ENCODE measurements at regions not wholly inside any gene's neighbourhood (a gene's known extent, or its start where the extent isn't known, plus 50 kb on each side); places are given as distances from the start of the nearest gene placed in this dataset.

DNA sequence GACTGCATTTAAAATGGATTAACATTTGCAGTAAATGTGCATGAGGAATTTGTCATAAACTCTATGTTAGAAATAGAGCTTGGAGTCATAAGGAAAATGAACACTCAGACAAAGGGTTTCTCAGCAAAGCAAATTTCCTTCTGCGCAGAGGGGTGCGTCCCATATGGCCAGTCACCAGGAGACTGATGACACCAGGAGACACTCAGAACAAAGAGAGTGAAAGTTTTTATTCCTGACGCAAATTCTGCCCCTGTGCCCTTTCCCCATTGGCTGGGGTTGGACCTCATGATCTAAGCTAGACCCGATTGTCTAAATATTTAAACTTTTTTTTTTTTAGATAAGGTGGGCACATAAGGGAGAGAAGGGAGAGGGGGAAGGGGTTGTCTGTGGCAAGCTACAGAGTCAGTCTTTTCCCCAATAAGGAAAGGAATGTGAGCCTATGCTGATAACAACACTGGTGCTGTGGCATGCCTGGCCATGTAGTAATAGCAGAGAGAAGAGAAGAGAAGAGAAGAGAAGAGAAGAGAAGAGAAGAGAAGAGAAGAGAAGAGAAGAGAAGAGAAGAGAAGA is 202.0 kb downstream of the POM121L12 start (continued):
- TF ChIP-seq FOXO4 (CRISPR knock-in tag; conservative IDR thresholded peaks at IDR 0.05), result no peak
- TF ChIP-seq TBL1XR1 (IDR thresholded peaks at IDR 0.05; ENCODE audit: borderline replicate concordance, low read length, partially characterized antibody), result no peak
- no peak for TF ChIP-seq ATF7-NPFF (CRISPR knock-in tag; IDR thresholded peaks at IDR 0.05; ENCODE audit: low read depth)
- no peak for TF ChIP-seq ARHGAP35 (CRISPR knock-in tag; IDR thresholded peaks at IDR 0.05; ENCODE audit: borderline replicate concordance)
- no peak for TF ChIP-seq SUZ12 (IDR thresholded peaks at IDR 0.05; ENCODE audit: low read depth, low read length)
- TF ChIP-seq NCOA5 (CRISPR knock-in tag; IDR thresholded peaks at IDR 0.05), result no peak
- TF ChIP-seq ZNF672 (CRISPR knock-in tag; IDR thresholded peaks at IDR 0.05), result no peak
- TF ChIP-seq CBX5 (CRISPR knock-in tag; IDR thresholded peaks at IDR 0.05; ENCODE audit: borderline replicate concordance), result no peak
- no peak for TF ChIP-seq ZFY (CRISPR knock-in tag; IDR thresholded peaks at IDR 0.05)
- no peak for TF ChIP-seq EEA1 (CRISPR knock-in tag; IDR thresholded peaks at IDR 0.05; ENCODE audit: borderline replicate concordance)
- no peak for TF ChIP-seq SPEN (CRISPR knock-in tag; IDR thresholded peaks at IDR 0.05; ENCODE audit: low read depth)
- no peak for TF ChIP-seq MBD4 (IDR thresholded peaks at IDR 0.05; ENCODE audit: borderline replicate concordance, low read length)
- TF ChIP-seq ZNF260 (CRISPR knock-in tag; IDR thresholded peaks at IDR 0.05; ENCODE audit: borderline replicate concordance, low read depth), result no peak
- TF ChIP-seq TARDBP (CRISPR knock-in tag; IDR thresholded peaks at IDR 0.05), result no peak
- no peak for TF ChIP-seq MLXIP (CRISPR knock-in tag; IDR thresholded peaks at IDR 0.05; ENCODE audit: borderline replicate concordance)
- TF ChIP-seq ZNF383 (CRISPR knock-in tag; IDR thresholded peaks at IDR 0.05; ENCODE audit: borderline replicate concordance), result no peak

Data from HepG2 (cell line).